Heart left ventricle (tissue), 16 donors: ENCODE measurements at regions not wholly inside any gene's neighbourhood (a gene's known extent, or its start where the extent isn't known, plus 50 kb on each side); places are given as distances from the start of the nearest gene placed in this dataset.

Experiments
- ATAC-seq, 4 donors: fragments of 200-7000 bp; cut with Tn5 transposase; one replicate each; pipeline ENCODE4 v1.9.1; 2020 to 2022; ENCODE audit warnings: moderate library complexity in 4 of 4, mild to moderate bottlenecking in 3 of 4, moderate number of reproducible peaks in 1 of 4
- DNase-seq, 5 donors: peaks; one replicate each; pipeline ENCODE4 v3.0.0-alpha.2; 2020
- H3K27ac ChIP-seq, 12 donors: fragments of 200-600 bp; sonication (generic) in 4 of 12; one replicate each; pipeline versions ENCODE4 v1.5.0 to v1.8.0; 2016 to 2022; ENCODE audit warnings: mild to moderate bottlenecking in 2 of 12
- H3K27me3 ChIP-seq, 9 donors: fragments of 200-600 bp; sonication (generic) in 2 of 9; one replicate each; pipeline versions ENCODE4 v1.5.1 to v1.8.0; 2016 to 2022; ENCODE audit warnings: mild to moderate bottlenecking in 3 of 9
- H3K36me3 ChIP-seq, 9 donors: fragments of 200-600 bp; sonication (generic) in 2 of 9; one replicate each; pipeline versions ENCODE4 v1.5.0 to v1.8.0; 2018 to 2022; ENCODE audit warnings: mild to moderate bottlenecking in 2 of 9
- H3K4me1 ChIP-seq, 12 donors: fragments of 200-600 bp; sonication (generic) in 4 of 12; one replicate each; pipeline versions ENCODE4 v1.5.0 to v1.8.0; 2016 to 2022; ENCODE audit warnings: mild to moderate bottlenecking in 3 of 12
- H3K4me3 ChIP-seq, 12 donors: fragments of 200-600 bp; sonication (generic) in 4 of 12; one replicate each; pipeline versions ENCODE4 v1.5.0 to v1.8.0; 2017 to 2022; ENCODE audit warnings: mild to moderate bottlenecking in 9 of 12, moderate library complexity in 4 of 12
- H3K9me3 ChIP-seq, 12 donors: fragments of 200-600 bp; sonication (generic) in 4 of 12; one replicate each; pipeline versions ENCODE4 v1.5.0 to v1.8.0; 2016 to 2022; ENCODE audit warnings: mild to moderate bottlenecking in 1 of 12
- POLR2A ChIP-seq, 2 donors: fragments of 450-650 bp; IDR thresholded peaks; one replicate each; pipeline ENCODE4 v1.6.1; 2017; ENCODE audit warnings: antibody characterized with exemption in 2 of 2, mild to moderate bottlenecking in 2 of 2, moderate library complexity in 2 of 2
- WGBS, 4 donors: extraction: QIAGEN DNeasy Blood & Tissue Kit in 2 of 4; methylation state at CpG; one replicate each; pipeline versions ENCODE4 v1.1.5 to v1.1.7; 2013 to 2018; 5-methylcytosine and 5-hydroxymethylcytosine counted together
- intact Hi-C, 10 donors: fragments of 100-400 bp; cut with DNase I; formaldehyde crosslinking; loops; one replicate each; pipeline versions ENCODE4 v1.11.1 to v1.14.2; 2022
- TF ChIP-seq, protein P1 (sequence below), 12 donors: fragments of 200-600 bp; sonication (generic) in 4 of 12; IDR thresholded peaks; one replicate each; pipeline versions ENCODE4 v1.5.0 to v1.8.0; 2018 to 2022; ENCODE audit warnings: antibody characterized with exemption in 12 of 12, mild to moderate bottlenecking in 5 of 12
- donor health status: ischemic (EF 13 %, LVEDD 7.1; RV severe dilation, severe dysfunction).
- donor health status: healthy with polysubstance abuse.
- donor health status: DM: no; HTN: yes; CAD: no.
- donor health status: DM: no; HTN: no; CAD: no.
- donor health status: ischemic (EF 25% LVEDD 6.9; RV normal size, moderate dysfunction).
- donor health status: ischemic (EF 25% LVEDD 5.7; RV mildly dilated, moderate dysfunction).
- donor health status: healthy.
- donor health status: DM: yes; HTN: yes; CAD: no.
- donor health status: ischemic (EF 35%, LVEDD 5.7; RV mildly dilated, moderate dysfunction).
- donor health status: nonischemic (EF 11% LVEDD 7.7; RV severe dilation, severe dysfunction).
- donor health status: DM: yes; HTN: yes; CAD: no.
- donor health status: PGD.
- donor health status: ischemic (EF 29% LVEDD 5.4; RV normal size, mild dysfunction).
- donor health status: nonischemic (EF 23%, LVEDD 6.1; RV moderate dilation, normal function).

DNA sequence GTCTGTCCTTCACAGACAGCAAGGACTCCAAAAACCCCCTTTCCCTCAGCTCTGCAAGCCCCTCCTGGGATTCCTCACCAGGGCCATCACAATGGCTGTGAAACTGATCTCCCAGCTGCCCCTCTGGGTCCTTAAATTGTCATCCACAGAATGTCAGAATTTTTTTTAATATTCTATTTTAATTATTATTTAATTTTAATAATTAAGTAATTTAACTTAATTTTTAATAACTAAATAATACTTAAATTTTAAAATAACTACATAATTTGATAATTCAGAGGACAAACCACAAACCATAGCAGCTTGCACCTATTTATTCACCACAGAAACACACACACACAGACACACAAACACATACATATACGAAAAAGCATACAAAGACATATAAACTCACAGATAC is 565.8 kb upstream of the COBL start:
- WGBS, 4 donors = 83 to 84% (median 83%) methylated on average over 1 of the region's 1 CpG
- intact Hi-C loops = no loop called here
- peaks cover 0 to under 1% (median 0%) of the 10 kb centered on the region in 9 donors for H3K27me3 ChIP-seq
- no peak overlapping the region for H3K4me3 ChIP-seq
- TF ChIP-seq POLR2A (IDR thresholded peaks at IDR 0.05) = no peak
- TF ChIP-seq, protein P1, sequence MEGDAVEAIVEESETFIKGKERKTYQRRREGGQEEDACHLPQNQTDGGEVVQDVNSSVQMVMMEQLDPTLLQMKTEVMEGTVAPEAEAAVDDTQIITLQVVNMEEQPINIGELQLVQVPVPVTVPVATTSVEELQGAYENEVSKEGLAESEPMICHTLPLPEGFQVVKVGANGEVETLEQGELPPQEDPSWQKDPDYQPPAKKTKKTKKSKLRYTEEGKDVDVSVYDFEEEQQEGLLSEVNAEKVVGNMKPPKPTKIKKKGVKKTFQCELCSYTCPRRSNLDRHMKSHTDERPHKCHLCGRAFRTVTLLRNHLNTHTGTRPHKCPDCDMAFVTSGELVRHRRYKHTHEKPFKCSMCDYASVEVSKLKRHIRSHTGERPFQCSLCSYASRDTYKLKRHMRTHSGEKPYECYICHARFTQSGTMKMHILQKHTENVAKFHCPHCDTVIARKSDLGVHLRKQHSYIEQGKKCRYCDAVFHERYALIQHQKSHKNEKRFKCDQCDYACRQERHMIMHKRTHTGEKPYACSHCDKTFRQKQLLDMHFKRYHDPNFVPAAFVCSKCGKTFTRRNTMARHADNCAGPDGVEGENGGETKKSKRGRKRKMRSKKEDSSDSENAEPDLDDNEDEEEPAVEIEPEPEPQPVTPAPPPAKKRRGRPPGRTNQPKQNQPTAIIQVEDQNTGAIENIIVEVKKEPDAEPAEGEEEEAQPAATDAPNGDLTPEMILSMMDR (IDR thresholded peaks at IDR 0.05) = no peak
- H3K36me3 ChIP-seq = no peaks in the 10 kb centered on the region
- ATAC-seq = no peak
- H3K4me1 ChIP-seq = no peaks in the 10 kb centered on the region
- no peaks in the 10 kb centered on the region for H3K9me3 ChIP-seq
- H3K27ac ChIP-seq = no peak overlapping the region
- no peak for DNase-seq

DNA sequence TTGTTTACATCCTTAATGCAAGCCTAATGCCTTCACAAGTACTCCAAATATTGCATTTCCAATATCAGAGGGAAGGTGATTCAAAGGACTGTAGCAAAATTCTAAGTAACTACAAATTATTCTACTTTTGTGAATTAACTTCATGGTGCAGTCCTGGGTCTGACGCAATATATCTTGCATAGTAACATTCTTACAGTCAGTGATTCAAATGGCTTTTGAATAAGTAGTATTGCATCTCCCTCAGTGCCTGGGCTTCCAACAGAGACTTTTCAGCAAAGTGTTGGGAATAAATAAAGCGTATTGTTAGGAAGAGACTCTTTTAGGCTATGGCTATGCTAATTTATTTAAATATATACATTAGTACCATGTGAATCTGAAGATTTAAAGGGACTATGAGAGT is 564.7 kb upstream of the COBL start:
- TF ChIP-seq, protein P1 (IDR thresholded peaks at IDR 0.05) = no peak
- no peak for TF ChIP-seq POLR2A (IDR thresholded peaks at IDR 0.05)

DNA sequence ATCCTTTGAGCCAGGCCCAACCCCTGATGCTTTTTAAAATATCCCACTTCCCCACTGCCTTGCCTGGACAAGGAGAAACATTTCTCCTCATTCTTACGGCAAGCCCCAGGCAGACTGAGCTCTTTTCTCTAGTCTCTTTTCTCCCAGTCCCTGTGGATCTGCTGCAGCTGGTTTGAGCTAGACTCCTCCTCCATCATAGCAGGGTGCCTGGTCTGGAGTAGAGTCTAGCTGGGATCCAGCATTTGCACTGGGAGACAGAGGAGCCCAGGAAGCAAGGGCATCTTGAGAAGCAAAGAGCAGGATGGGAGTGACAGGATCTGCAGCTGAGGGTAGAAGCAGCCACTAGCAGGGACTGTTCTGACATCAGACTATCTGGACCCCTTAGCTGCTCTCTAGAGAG is 562.3 kb upstream of the COBL start:
- 57 to 69% (median 59%) methylated on average over 1 of the region's 1 CpG for WGBS, 4 donors
- DNase-seq = no peak
- no peak for ATAC-seq
- TF ChIP-seq, protein P1 (IDR thresholded peaks at IDR 0.05) = no peak
- TF ChIP-seq POLR2A (IDR thresholded peaks at IDR 0.05) = no peak
- Histone ChIP-seq H3K4me1 (no peaks in the 10 kb centered on the region), H3K9me3 (peaks cover 0 to 3% (median 0%) of the 10 kb centered on the region in 12 donors), H3K4me3 (no peak overlapping the region), H3K36me3 (no peaks in the 10 kb centered on the region), H3K27me3 (no peaks in the 10 kb centered on the region), H3K27ac (no peak overlapping the region)
- intact Hi-C loops = no loop called here

More for the DNA sequence above, 564.7 kb upstream of the COBL start:
- no peaks in the 10 kb centered on the region for H3K36me3 ChIP-seq
- no peak overlapping the region for H3K4me3 ChIP-seq
- no peaks in the 10 kb centered on the region for H3K27me3 ChIP-seq
- no peak overlapping the region for H3K27ac ChIP-seq
- intact Hi-C loops = no loop called here
- DNase-seq (no peak), ATAC-seq (no peak)
- H3K4me1 ChIP-seq = no peaks in the 10 kb centered on the region
- H3K9me3 ChIP-seq = peaks cover 0 to 3% (median 0%) of the 10 kb centered on the region in 12 donors
- 71 to 81% (median 75%) methylated on average over 2 of the region's 2 CpGs for WGBS, 4 donors

DNA sequence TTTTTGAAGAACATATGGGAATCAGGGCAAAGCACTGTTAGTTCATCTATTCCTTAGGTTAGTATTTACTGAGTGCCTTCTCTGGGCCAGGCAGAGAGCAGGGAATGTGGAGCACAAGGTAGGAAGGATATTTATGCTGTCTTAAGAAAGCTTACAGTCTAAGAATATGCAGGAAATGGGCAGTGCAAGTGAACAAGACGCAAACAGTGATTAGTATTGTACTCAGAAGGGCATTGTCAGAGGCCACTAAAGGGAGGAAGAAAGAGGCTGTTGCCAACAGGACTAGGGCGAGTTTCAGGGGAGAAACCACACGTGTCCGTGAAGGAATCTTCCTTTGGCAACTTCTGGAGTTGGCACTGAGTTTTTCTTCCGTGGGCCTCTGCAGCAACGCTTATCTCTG is 552.8 kb upstream of the COBL start:
- ATAC-seq = no peak
- TF ChIP-seq, protein P1 (IDR thresholded peaks at IDR 0.05) = no peak
- TF ChIP-seq POLR2A (IDR thresholded peaks at IDR 0.05) = no peak
- intact Hi-C loops = no loop called here
- H3K9me3 ChIP-seq = peaks cover 0 to 9% (median 0%) of the 10 kb centered on the region in 12 donors
- no peak for DNase-seq
- H3K36me3 ChIP-seq = no peaks in the 10 kb centered on the region
- no peak overlapping the region for H3K4me3 ChIP-seq
- H3K27me3 ChIP-seq = no peaks in the 10 kb centered on the region
- 59 to 74% (median 69%) methylated on average over 6 of the region's 6 CpGs for WGBS, 4 donors
- H3K4me1 ChIP-seq = no peaks in the 10 kb centered on the region
- no peak overlapping the region for H3K27ac ChIP-seq
